ENCODE measurements at regions not wholly inside any gene's neighbourhood (a gene's known extent, or its start where the extent isn't known, plus 50 kb on each side); places are given as distances from the start of the nearest gene placed in this dataset.

GRCh38 chr4:134276476-134276875 lies 74.9 kb upstream of the PABPC4L start:
- TF ChIP-seq TEAD4 (IDR thresholded peaks at IDR 0.05) = no peak
- TF ChIP-seq USF1 (IDR thresholded peaks at IDR 0.05) = no peak
- TF ChIP-seq CEBPB (IDR thresholded peaks at IDR 0.05) = no peak
- no peak for TF ChIP-seq FOXM1 (IDR thresholded peaks at IDR 0.05; ENCODE audit: borderline replicate concordance, low read depth)
- TF ChIP-seq CREB1 (IDR thresholded peaks at IDR 0.05; ENCODE audit: low read depth) = no peak
- TF ChIP-seq ZBTB7A (IDR thresholded peaks at IDR 0.05; ENCODE audit: low read depth) = no peak
- TF ChIP-seq EP300 (IDR thresholded peaks at IDR 0.05; ENCODE audit: borderline replicate concordance) = no peak

GRCh38 chr4:134260126-134260525 lies 58.5 kb upstream of the PABPC4L start:
- TF ChIP-seq USF1 (IDR thresholded peaks at IDR 0.05) (no peak), YY1 (IDR thresholded peaks at IDR 0.05; ENCODE audit: low read depth) (no peak), ZBTB7A (IDR thresholded peaks at IDR 0.05; ENCODE audit: low read depth) (no peak), TAF1 (IDR thresholded peaks at IDR 0.05; ENCODE audit: low read depth) (no peak), TEAD4 (IDR thresholded peaks at IDR 0.05) (no peak), EP300 (IDR thresholded peaks at IDR 0.05; ENCODE audit: borderline replicate concordance) (no peak), RAD21 (IDR thresholded peaks at IDR 0.05; ENCODE audit: low read depth) (no peak), NFIC (IDR thresholded peaks at IDR 0.05) (no peak), EGR1 (IDR thresholded peaks at IDR 0.05) (no peak), CEBPB (IDR thresholded peaks at IDR 0.05) (no peak), MAX (IDR thresholded peaks at IDR 0.05) (no peak), FOXM1 (IDR thresholded peaks at IDR 0.05; ENCODE audit: borderline replicate concordance, low read depth) (no peak), TCF12 (IDR thresholded peaks at IDR 0.05; ENCODE audit: low read depth) (no peak), REST (IDR thresholded peaks at IDR 0.05; ENCODE audit: low read depth) (no peak), CREB1 (IDR thresholded peaks at IDR 0.05; ENCODE audit: low read depth) (no peak)
